Astrocyte (in vitro differentiated cells and primary cell): ENCODE measurements at regions not wholly inside any gene's neighbourhood (a gene's known extent, or its start where the extent isn't known, plus 50 kb on each side); places are given as distances from the start of the nearest gene placed in this dataset.

ENCODE experiments used
- DNase-seq: peaks from one replicate; pipeline ENCODE4 v3.0.0-alpha.2; 2010; ENCODE audit warnings: low read depth
- FAIRE-seq: peaks from 2 replicates; lab custom pipeline; 2011; peaks lifted over from hg19 to GRCh38; lab: Jason Lieb, UNC
- H2AFZ ChIP-seq: 2 replicates; pipeline ENCODE4 v1.6.0; 2012; ENCODE audit warnings: low read depth, low read length, inconsistent platforms
- H3K27ac ChIP-seq: 2 replicates; pipeline ENCODE4 v1.5.1; 2011; ENCODE audit warnings: low read depth, low read length, inconsistent platforms
- H3K27me3 ChIP-seq: 2 replicates; pipeline ENCODE4 v1.6.0; 2011; ENCODE audit warnings: low read length, inconsistent platforms; ENCODE audit not compliant: insufficient read depth
- H3K36me3 ChIP-seq: 2 replicates; pipeline ENCODE4 v1.5.1; 2011; ENCODE audit warnings: low read length, inconsistent platforms; ENCODE audit not compliant: insufficient read depth
- H3K4me1 ChIP-seq: 2 replicates; pipeline ENCODE4 v1.5.1; 2011; ENCODE audit warnings: low read length, inconsistent platforms; ENCODE audit not compliant: insufficient read depth
- H3K4me2 ChIP-seq: 2 replicates; pipeline ENCODE4 v1.6.0; 2012; ENCODE audit warnings: low read length, inconsistent platforms
- H3K4me3 ChIP-seq: 2 replicates; pipeline ENCODE4 v1.5.1; 2011; ENCODE audit warnings: low read depth, mild to moderate bottlenecking, low read length, inconsistent platforms; ENCODE audit not compliant: insufficient read depth
- H3K79me2 ChIP-seq: 2 replicates; pipeline ENCODE4 v1.6.0; 2012; ENCODE audit warnings: mild to moderate bottlenecking, low read length, inconsistent platforms; ENCODE audit not compliant: insufficient read depth
- H3K9ac ChIP-seq: 2 replicates; pipeline ENCODE4 v1.6.0; 2012; ENCODE audit warnings: mild to moderate bottlenecking, low read length, inconsistent platforms
- H3K9me3 ChIP-seq: 2 replicates; pipeline ENCODE4 v1.5.1; 2012; ENCODE audit warnings: low read depth, mild to moderate bottlenecking, low read length, inconsistent platforms; ENCODE audit not compliant: insufficient read depth
- H4K20me1 ChIP-seq: 2 replicates; pipeline ENCODE4 v1.6.0; 2012; ENCODE audit warnings: low read length, inconsistent platforms; ENCODE audit not compliant: insufficient read depth
- H3K27ac Mint-ChIP-seq: one replicate; pipeline ENCODE4 v1.8.0; 2021; ENCODE audit warnings: mild to moderate bottlenecking, mixed read lengths; ENCODE audit not compliant: unreplicated experiment
- H3K27me3 Mint-ChIP-seq: one replicate; pipeline ENCODE4 v1.8.0; 2021; ENCODE audit warnings: low read depth, mixed read lengths; ENCODE audit not compliant: unreplicated experiment
- H3K36me3 Mint-ChIP-seq: one replicate; pipeline ENCODE4 v1.8.0; 2021; ENCODE audit warnings: low read depth, mixed read lengths; ENCODE audit not compliant: unreplicated experiment
- H3K4me1 Mint-ChIP-seq: one replicate; pipeline ENCODE4 v1.8.0; 2021; ENCODE audit warnings: low read depth, mixed read lengths; ENCODE audit not compliant: unreplicated experiment
- H3K4me3 Mint-ChIP-seq: one replicate; pipeline ENCODE4 v1.8.0; 2021; ENCODE audit warnings: mild to moderate bottlenecking, moderate library complexity, mixed read lengths; ENCODE audit not compliant: unreplicated experiment
- H3K9me3 Mint-ChIP-seq: one replicate; pipeline ENCODE4 v1.8.0; 2021; ENCODE audit warnings: mild to moderate bottlenecking, mixed read lengths; ENCODE audit not compliant: unreplicated experiment
- EZH2 ChIP-seq: IDR thresholded peaks from 2 replicates; pipeline ENCODE4 v1.6.1; 2012; ENCODE audit warnings: mild to moderate bottlenecking, low read length, inconsistent platforms; ENCODE audit not compliant: insufficient read depth
- TF ChIP-seq, protein P1 (sequence below): IDR thresholded peaks from 2 replicates; pipeline ENCODE4 v1.5.1; 2011; ENCODE audit warnings: low read depth, mild to moderate bottlenecking, inconsistent platforms, low read length, moderate library complexity; ENCODE audit not compliant: insufficient read depth

DNA sequence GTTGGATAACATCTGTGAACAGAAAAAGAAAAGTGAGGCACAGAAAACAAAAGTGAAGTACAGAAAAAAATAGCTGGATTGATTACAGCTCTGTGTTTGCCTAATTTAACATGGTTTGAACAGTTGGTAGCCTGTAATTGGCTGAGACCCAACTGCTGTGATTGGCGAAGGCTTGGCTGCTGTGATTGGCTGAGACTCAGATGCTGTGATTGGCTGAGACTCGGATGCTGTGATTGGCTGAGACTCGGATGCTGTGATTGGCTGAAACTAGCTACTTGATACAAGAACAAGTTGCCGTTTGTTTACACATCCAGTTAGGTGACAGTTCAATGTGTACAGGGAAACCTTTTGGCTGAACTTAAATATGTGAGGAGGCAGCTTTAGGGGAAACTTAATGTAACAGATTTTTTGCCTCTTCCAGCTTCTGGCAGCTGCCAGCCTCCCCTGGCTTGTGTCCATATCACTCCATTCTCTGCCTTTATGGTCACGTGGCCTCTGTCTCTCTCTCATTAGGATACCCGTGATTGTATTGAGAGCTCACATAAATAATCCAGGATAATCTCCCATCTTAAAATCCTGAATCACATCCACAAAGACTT lies 223.4 kb upstream of the FOXA2 start:
- peaks cover 10% of the 10 kb centered on the region for H3K27me3 Mint-ChIP-seq
- Histone ChIP-seq H3K4me3 (no peak overlapping the region), H3K4me2 (no peak overlapping the region), H3K79me2 (no peaks in the 10 kb centered on the region), H3K9ac (no peak overlapping the region), H4K20me1 (no peaks in the 10 kb centered on the region), H3K4me1 (no peaks in the 10 kb centered on the region), H3K9me3 (no peaks in the 10 kb centered on the region), H3K27me3 (no peaks in the 10 kb centered on the region), H3K27ac (no peak overlapping the region), H3K36me3 (no peaks in the 10 kb centered on the region), H2AFZ (no peak overlapping the region)
- TF ChIP-seq, protein P1, sequence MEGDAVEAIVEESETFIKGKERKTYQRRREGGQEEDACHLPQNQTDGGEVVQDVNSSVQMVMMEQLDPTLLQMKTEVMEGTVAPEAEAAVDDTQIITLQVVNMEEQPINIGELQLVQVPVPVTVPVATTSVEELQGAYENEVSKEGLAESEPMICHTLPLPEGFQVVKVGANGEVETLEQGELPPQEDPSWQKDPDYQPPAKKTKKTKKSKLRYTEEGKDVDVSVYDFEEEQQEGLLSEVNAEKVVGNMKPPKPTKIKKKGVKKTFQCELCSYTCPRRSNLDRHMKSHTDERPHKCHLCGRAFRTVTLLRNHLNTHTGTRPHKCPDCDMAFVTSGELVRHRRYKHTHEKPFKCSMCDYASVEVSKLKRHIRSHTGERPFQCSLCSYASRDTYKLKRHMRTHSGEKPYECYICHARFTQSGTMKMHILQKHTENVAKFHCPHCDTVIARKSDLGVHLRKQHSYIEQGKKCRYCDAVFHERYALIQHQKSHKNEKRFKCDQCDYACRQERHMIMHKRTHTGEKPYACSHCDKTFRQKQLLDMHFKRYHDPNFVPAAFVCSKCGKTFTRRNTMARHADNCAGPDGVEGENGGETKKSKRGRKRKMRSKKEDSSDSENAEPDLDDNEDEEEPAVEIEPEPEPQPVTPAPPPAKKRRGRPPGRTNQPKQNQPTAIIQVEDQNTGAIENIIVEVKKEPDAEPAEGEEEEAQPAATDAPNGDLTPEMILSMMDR: no peak
- TF ChIP-seq EZH2: no peak
- H3K36me3 Mint-ChIP-seq: no peaks in the 10 kb centered on the region
- no peak for FAIRE-seq
- DNase-seq: no peak
- no peak overlapping the region for H3K4me3 Mint-ChIP-seq
- H3K4me1 Mint-ChIP-seq: peaks cover 7% of the 10 kb centered on the region
- H3K27ac Mint-ChIP-seq: peak overlapping the region; percentile 53
- no peaks in the 10 kb centered on the region for H3K9me3 Mint-ChIP-seq

DNA sequence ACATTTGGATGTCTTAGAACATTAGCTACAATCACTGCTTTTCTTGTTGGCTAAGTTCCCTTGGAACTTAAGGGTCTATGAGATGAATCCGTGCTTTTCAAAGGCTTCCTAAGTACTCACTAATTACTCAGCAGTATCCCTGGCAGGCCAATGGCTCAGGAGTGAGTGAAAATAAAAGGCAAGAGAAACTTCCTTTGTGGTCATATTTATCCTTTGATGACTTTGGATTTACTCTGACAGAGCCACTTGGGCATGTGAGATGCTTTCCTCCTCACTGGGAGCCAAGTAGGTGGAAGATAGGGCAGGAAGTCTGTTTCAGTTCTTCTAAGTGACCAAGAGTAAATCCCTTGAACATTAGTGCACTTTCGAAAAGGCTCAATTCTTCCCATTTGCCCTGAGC lies 224.3 kb upstream of the FOXA2 start:
- Histone ChIP-seq H3K4me3 (no peak overlapping the region), H3K27ac (no peak overlapping the region), H3K27me3 (no peaks in the 10 kb centered on the region), H3K9me3 (peaks cover 3% of the 10 kb centered on the region), H2AFZ (no peak overlapping the region), H3K4me1 (no peaks in the 10 kb centered on the region), H3K4me2 (no peak overlapping the region), H4K20me1 (no peaks in the 10 kb centered on the region), H3K79me2 (no peaks in the 10 kb centered on the region), H3K9ac (no peak overlapping the region), H3K36me3 (no peaks in the 10 kb centered on the region)
- Mint-ChIP-seq H3K4me3 (no peak overlapping the region), H3K27me3 (peaks cover 9% of the 10 kb centered on the region), H3K27ac (no peak overlapping the region), H3K36me3 (no peaks in the 10 kb centered on the region), H3K9me3 (no peaks in the 10 kb centered on the region), H3K4me1 (peaks cover 7% of the 10 kb centered on the region)
- FAIRE-seq (no peak), DNase-seq (no peak)
- no peak for TF ChIP-seq EZH2
- TF ChIP-seq, protein P1: no peak

DNA sequence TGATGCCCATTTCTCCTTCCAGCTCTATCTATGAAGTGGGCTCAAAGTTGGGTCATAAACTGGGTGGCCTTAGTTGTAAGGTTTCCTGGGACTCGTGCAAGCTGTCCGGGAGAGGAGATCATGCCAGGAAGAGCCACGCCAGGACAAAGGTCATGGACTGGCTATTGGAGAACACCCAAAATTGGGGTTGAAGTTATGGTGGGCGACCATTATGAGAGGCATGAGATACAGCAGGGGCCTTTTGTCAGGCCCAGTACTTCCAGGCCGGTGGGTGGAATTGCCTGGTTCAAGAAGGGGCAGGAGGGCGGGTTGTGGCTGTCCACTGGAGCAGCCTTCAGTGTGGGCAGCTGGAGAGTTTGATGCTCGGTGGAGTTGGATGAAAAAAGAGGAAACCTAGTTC lies 225.1 kb upstream of the SSTR4 start:
- H3K27me3 Mint-ChIP-seq: peaks cover 10% of the 10 kb centered on the region
- H3K27ac Mint-ChIP-seq: no peak overlapping the region
- H2AFZ ChIP-seq: no peak overlapping the region
- H3K27ac ChIP-seq: no peak overlapping the region
- TF ChIP-seq, protein P1: no peak
- no peak for TF ChIP-seq EZH2
- H3K9me3 ChIP-seq: peaks cover 4% of the 10 kb centered on the region
- H3K27me3 ChIP-seq: peaks cover 2% of the 10 kb centered on the region
- H3K4me2 ChIP-seq: no peak overlapping the region
- no peaks in the 10 kb centered on the region for H3K9me3 Mint-ChIP-seq
- H4K20me1 ChIP-seq: no peaks in the 10 kb centered on the region
- peaks cover 11% of the 10 kb centered on the region for H3K4me1 Mint-ChIP-seq
- H3K36me3 Mint-ChIP-seq: no peaks in the 10 kb centered on the region
- no peaks in the 10 kb centered on the region for H3K4me1 ChIP-seq
- H3K4me3 Mint-ChIP-seq: peak overlapping the region; percentile 42
- H3K36me3 ChIP-seq: no peaks in the 10 kb centered on the region
- no peak for DNase-seq
- no peak for FAIRE-seq
- H3K9ac ChIP-seq: no peak overlapping the region
- no peaks in the 10 kb centered on the region for H3K79me2 ChIP-seq
- no peak overlapping the region for H3K4me3 ChIP-seq
